ENCODE measurements at regions not wholly inside any gene's neighbourhood (a gene's known extent, or its start where the extent isn't known, plus 50 kb on each side); places are given as distances from the start of the nearest gene placed in this dataset.

GRCh38 chr3:193915613-193916012 is 220.3 kb upstream of the HES1 start:
- no peaks in the 10 kb centered on the region for H3K79me1 ChIP-seq (ENCODE audit: insufficient read depth, low read depth, low read length, poor library complexity, severe bottlenecking)
- Mint-ChIP-seq H3K4me1 (peaks cover 25 to 28% of the 10 kb centered on the region in 2 experiments), H3K4me3 (no peak overlapping the region), H3K36me3 (ENCODE audit: insufficient read depth in 1 of 3, low read depth in 3 of 3) (no peaks in the 10 kb centered on the region), H3K27me3 (ENCODE audit: low read depth) (peaks cover 4% of the 10 kb centered on the region; the same call in 1 of the 2 replicates), H3K9me3 (no peaks in the 10 kb centered on the region), H3K27ac (no peak overlapping the region)
- no peaks in the 10 kb centered on the region for H4K20me1 ChIP-seq (ENCODE audit: control insufficient read depth, insufficient read depth, insufficient read length)
- H2BK20ac ChIP-seq (ENCODE audit: low read depth, low read length, poor library complexity, severe bottlenecking) = no peak overlapping the region
- H2BK120ac ChIP-seq (ENCODE audit: low read depth, low read length, poor library complexity, severe bottlenecking) = no peak overlapping the region
- H4K8ac ChIP-seq (replicated peaks; ENCODE audit: insufficient read length, low read depth, low read length) = no peak overlapping the region
- H3T11ph ChIP-seq (ENCODE audit: low read length) = no peak overlapping the region
- no peak overlapping the region for H3K18ac ChIP-seq (ENCODE audit: insufficient read length, low read depth, low read length)
- H3K9me3 ChIP-seq (ENCODE audit: control insufficient read depth, low read depth, low read length) = no peaks in the 10 kb centered on the region
- TF ChIP-seq CTCF (conservative IDR thresholded peaks at IDR 0.05) = no peak
- H3K4me1 ChIP-seq (ENCODE audit: insufficient read depth, low read length) = no peaks in the 10 kb centered on the region
- H3K56ac ChIP-seq (ENCODE audit: insufficient read length, low read depth, low read length) = no peak overlapping the region
- no peak overlapping the region for H2BK15ac ChIP-seq (ENCODE audit: low read depth, low read length)
- H4K91ac ChIP-seq (ENCODE audit: insufficient read length, low read depth, low read length) = no peak overlapping the region
- H3K79me2 ChIP-seq (ENCODE audit: insufficient read depth, low read length) = no peaks in the 10 kb centered on the region
- no peak overlapping the region for H3K4ac ChIP-seq (ENCODE audit: low read depth, low read length)
- H3K27ac ChIP-seq (ENCODE audit: insufficient read length, low read depth, low read length) = no peak overlapping the region
- no peak overlapping the region for H3K4me2 ChIP-seq (ENCODE audit: insufficient read depth, insufficient read length, low read length)
- H3K14ac ChIP-seq (ENCODE audit: insufficient read depth, low read length) = no peak overlapping the region
- no peak overlapping the region for H4K5ac ChIP-seq (ENCODE audit: insufficient read length, low read depth, low read length)
- no peak overlapping the region for H2AK5ac ChIP-seq (ENCODE audit: insufficient read length, low read length)
- H3K9ac ChIP-seq (ENCODE audit: extremely low read depth, insufficient read length, low read length) = no peak overlapping the region
- H3K23ac ChIP-seq (ENCODE audit: insufficient read length, low read depth, low read length) = no peak overlapping the region
- no peaks in the 10 kb centered on the region for H3K23me2 ChIP-seq (ENCODE audit: insufficient read length, low read depth, low read length, poor library complexity, severe bottlenecking)
- H3K27me3 ChIP-seq (ENCODE audit: insufficient read depth, low read length) = no peaks in the 10 kb centered on the region; the same call in 1 of the 2 replicates
- H2BK5ac ChIP-seq (ENCODE audit: insufficient read length, low read length) = no peak overlapping the region
- H2AFZ ChIP-seq (ENCODE audit: low read length) = no peak overlapping the region
- H2BK12ac ChIP-seq (ENCODE audit: insufficient read length, low read depth, low read length) = no peak overlapping the region
- DNase-seq = no peak

All from H9 (cell line).